NCI-H345 treated with DMSO at 0.1 percent for 48 hours (cell line): ENCODE measurements at regions not wholly inside any gene's neighbourhood (a gene's known extent, or its start where the extent isn't known, plus 50 kb on each side); places are given as distances from the start of the nearest gene placed in this dataset.
"Not testable (repeated sequence)": the region's sequence is repeated elsewhere in the genome, so short reads cannot be mapped to it uniquely, and the experiment has no call there.

Experiments used
- DNase-seq: peaks from one replicate; lab custom pipeline; 2025; ENCODE audit not compliant: unreplicated experiment; lab: John Stamatoyannopoulos, UW

GRCh38 chr18:76611750-76612045 is 116.7 kb upstream of the ZNF516 start:
- not testable (repeated sequence) for DNase-seq

- DNase-seq: no peak
Observed at GRCh38 chr18:76610933-76611749, 116.1 kb upstream of the ZNF516 start.

GRCh38 chr18:76610012-76610411 is 115.0 kb upstream of the ZNF516 start:
- no peak for DNase-seq

- no peak for DNase-seq
Observed at GRCh38 chr18:76605341-76605929, 110.4 kb upstream of the ZNF516 start.

- DNase-seq: no peak
Observed at GRCh38 chr18:76604935-76605240, 109.8 kb upstream of the ZNF516 start.

GRCh38 chr18:76604108-76604934 is 109.3 kb upstream of the ZNF516 start:
- no peak for DNase-seq

GRCh38 chr18:76602191-76602590 is 107.1 kb upstream of the ZNF516 start:
- DNase-seq: no peak

GRCh38 chr18:76600076-76600475 is 105.0 kb upstream of the ZNF516 start:
- not testable (repeated sequence) for DNase-seq

- no peak for DNase-seq
Observed at GRCh38 chr18:76594966-76595365, 99.9 kb upstream of the ZNF516 start.

GRCh38 chr18:76593843-76594242 is 98.8 kb upstream of the ZNF516 start:
- no peak for DNase-seq

GRCh38 chr18:76592981-76593381 is 97.9 kb upstream of the ZNF516 start:
- no peak for DNase-seq

- DNase-seq: no peak
Observed at GRCh38 chr18:76592096-76592495, 97.1 kb upstream of the ZNF516 start.

- no peak for DNase-seq
Observed at GRCh38 chr18:76589866-76590265, 94.8 kb upstream of the ZNF516 start.

- DNase-seq: no peak
Observed at GRCh38 chr18:76589316-76589715, 94.3 kb upstream of the ZNF516 start.

- no peak for DNase-seq
Observed at GRCh38 chr18:76588601-76589226, 93.7 kb upstream of the ZNF516 start.

GRCh38 chr18:76587879-76588271 is 92.8 kb upstream of the ZNF516 start:
- no peak for DNase-seq

- DNase-seq: no peak
Observed at GRCh38 chr18:76587147-76587878, 92.3 kb upstream of the ZNF516 start.

- DNase-seq: no peak
Observed at GRCh38 chr18:76584414-76585310, 89.6 kb upstream of the ZNF516 start.

GRCh38 chr18:76581261-76581660 is 86.2 kb upstream of the ZNF516 start:
- DNase-seq: no peak
